NCI-H2171 (cell line): ENCODE measurements at regions not wholly inside any gene's neighbourhood (a gene's known extent, or its start where the extent isn't known, plus 50 kb on each side); places are given as distances from the start of the nearest gene placed in this dataset.
A peak's percentile ranks its signal among the peaks of the same experiment; 100 is the strongest.

Experiments used
- DNase-seq: peaks from one replicate; lab custom pipeline; 2025; lab: John Stamatoyannopoulos, UW

- DNase-seq: no peak
Observed at GRCh38 chr16:85256190-85256739, 144.0 kb upstream of the CIBAR2 start.

- no peak for DNase-seq
Observed at GRCh38 chr16:85257483-85257882, 145.2 kb upstream of the CIBAR2 start.

GRCh38 chr16:85258166-85258565, 145.9 kb upstream of the CIBAR2 start:
- peak; percentile 62 for DNase-seq

GRCh38 chr16:85258629-85259028, 146.4 kb upstream of the CIBAR2 start:
- DNase-seq: peak; percentile 71

- peak; percentile 69 for DNase-seq
Observed at GRCh38 chr16:85259115-85259831, 147.0 kb upstream of the CIBAR2 start.

- DNase-seq: peak; percentile 69
Observed at GRCh38 chr16:85259832-85260167, 147.5 kb upstream of the CIBAR2 start.

- DNase-seq: no peak
Observed at GRCh38 chr16:85261204-85261603, 148.9 kb upstream of the CIBAR2 start.

GRCh38 chr16:85261657-85262557, 149.6 kb upstream of the CIBAR2 start:
- DNase-seq: no peak

GRCh38 chr16:85262558-85263238, 150.4 kb upstream of the CIBAR2 start:
- no peak for DNase-seq

- no peak for DNase-seq
Observed at GRCh38 chr16:85263239-85263585, 150.9 kb upstream of the CIBAR2 start.

- no peak for DNase-seq
Observed at GRCh38 chr16:85264752-85265151, 152.5 kb upstream of the CIBAR2 start.

GRCh38 chr16:85265161-85265784, 153.0 kb upstream of the CIBAR2 start:
- DNase-seq: no peak

GRCh38 chr16:85265810-85266209, 153.5 kb upstream of the CIBAR2 start:
- no peak for DNase-seq

GRCh38 chr16:85266857-85267256, 154.6 kb upstream of the CIBAR2 start:
- DNase-seq: no peak

- no peak for DNase-seq
Observed at GRCh38 chr16:85267414-85267945, 155.2 kb upstream of the CIBAR2 start.

GRCh38 chr16:85269165-85269564, 156.9 kb upstream of the CIBAR2 start:
- DNase-seq: no peak

GRCh38 chr16:85270374-85270773, 158.1 kb upstream of the CIBAR2 start:
- DNase-seq: no peak

- no peak for DNase-seq
Observed at GRCh38 chr16:85271198-85271597, 158.9 kb upstream of the CIBAR2 start.

- DNase-seq: no peak
Observed at GRCh38 chr16:85273293-85273692, 161.0 kb upstream of the CIBAR2 start.

GRCh38 chr16:85274501-85274900, 162.2 kb upstream of the CIBAR2 start:
- DNase-seq: no peak

GRCh38 chr16:85274924-85275323, 162.7 kb upstream of the CIBAR2 start:
- DNase-seq: peak; percentile 65
